Loucy (cell line): ENCODE measurements at regions not wholly inside any gene's neighbourhood (a gene's known extent, or its start where the extent isn't known, plus 50 kb on each side); places are given as distances from the start of the nearest gene placed in this dataset.

Experiments
- EZH2phosphoT487 ChIP-seq: fragments of 200-600 bp; IDR thresholded peaks from 2 replicates; pipeline ENCODE4 v1.6.1; 2018; ENCODE audit warnings: antibody characterized with exemption, mild to moderate bottlenecking, moderate library complexity, borderline replicate concordance
- TF ChIP-seq, protein P1 (sequence below): fragments of 200-600 bp; sonication (generic); conservative IDR thresholded peaks from 2 replicates; pipeline ENCODE4 v1.5.1; 2014; ENCODE audit warnings: mild to moderate bottlenecking, antibody characterized with exemption, low read length

DNA sequence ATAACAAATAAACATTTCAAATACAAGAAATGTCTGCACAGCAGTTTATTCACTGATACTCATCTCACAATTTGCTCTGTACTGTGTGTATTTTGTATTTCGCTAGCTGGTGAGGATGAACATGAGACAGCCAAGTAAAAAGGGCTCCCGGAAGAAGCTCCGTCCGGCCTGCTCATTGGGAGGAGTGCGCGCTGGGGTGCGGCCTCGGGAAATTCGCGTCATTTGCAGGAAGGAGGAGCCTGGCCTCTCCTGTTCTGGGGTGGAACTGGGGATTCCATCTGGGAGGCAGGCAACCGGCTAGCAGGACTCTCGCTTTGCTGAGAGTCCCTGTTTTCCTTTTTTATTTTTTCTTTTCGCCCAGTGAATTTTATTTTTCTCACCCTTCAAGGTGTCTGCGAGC lies 368.4 kb upstream of the TMEM132C start:
- TF ChIP-seq, protein P1, sequence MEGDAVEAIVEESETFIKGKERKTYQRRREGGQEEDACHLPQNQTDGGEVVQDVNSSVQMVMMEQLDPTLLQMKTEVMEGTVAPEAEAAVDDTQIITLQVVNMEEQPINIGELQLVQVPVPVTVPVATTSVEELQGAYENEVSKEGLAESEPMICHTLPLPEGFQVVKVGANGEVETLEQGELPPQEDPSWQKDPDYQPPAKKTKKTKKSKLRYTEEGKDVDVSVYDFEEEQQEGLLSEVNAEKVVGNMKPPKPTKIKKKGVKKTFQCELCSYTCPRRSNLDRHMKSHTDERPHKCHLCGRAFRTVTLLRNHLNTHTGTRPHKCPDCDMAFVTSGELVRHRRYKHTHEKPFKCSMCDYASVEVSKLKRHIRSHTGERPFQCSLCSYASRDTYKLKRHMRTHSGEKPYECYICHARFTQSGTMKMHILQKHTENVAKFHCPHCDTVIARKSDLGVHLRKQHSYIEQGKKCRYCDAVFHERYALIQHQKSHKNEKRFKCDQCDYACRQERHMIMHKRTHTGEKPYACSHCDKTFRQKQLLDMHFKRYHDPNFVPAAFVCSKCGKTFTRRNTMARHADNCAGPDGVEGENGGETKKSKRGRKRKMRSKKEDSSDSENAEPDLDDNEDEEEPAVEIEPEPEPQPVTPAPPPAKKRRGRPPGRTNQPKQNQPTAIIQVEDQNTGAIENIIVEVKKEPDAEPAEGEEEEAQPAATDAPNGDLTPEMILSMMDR: no peak
- TF ChIP-seq EZH2phosphoT487: no peak
